Panc1 (cell line): ENCODE measurements at regions not wholly inside any gene's neighbourhood (a gene's known extent, or its start where the extent isn't known, plus 50 kb on each side); places are given as distances from the start of the nearest gene placed in this dataset.

ENCODE experiments used
- ATAC-seq: fragments of 200-7000 bp; cut with Tn5 transposase; 2 replicates; pipeline ENCODE4 v1.9.1; 2020; ENCODE audit warnings: mild to moderate bottlenecking, moderate library complexity
- BruUV-seq: library from RNA; stranded (reverse); fragments of 400-500 nt; replicated peaks from 2 replicates; lab custom pipeline; 2021; lab: Mats Ljungman, UMichigan
- CTCF ChIA-PET: fragments of 300-600 bp; sonication (Branson Sonifier 250); formaldehyde crosslinking; loops from one replicate; lab custom pipeline; 2022; ENCODE audit warnings: antibody characterized with exemption; lab: Charles Lee
- POLR2A ChIA-PET: fragments of 300-600 bp; sonication (Branson Sonifier 250); formaldehyde crosslinking; loops from one replicate; lab custom pipeline; 2022; ENCODE audit warnings: antibody characterized with exemption; lab: Charles Lee
- DNase-seq: peaks from one replicate; pipeline ENCODE4 v3.0.0-alpha.2; 2010; ENCODE audit warnings: low read depth, low spot score
- H3K27ac ChIP-seq: 2 replicates; pipeline ENCODE4 v1.5.1; 2011; ENCODE audit warnings: mild to moderate bottlenecking, low read length, inconsistent platforms
- H3K27me3 ChIP-seq: fragments of 200-500 bp; sonication (Bioruptor generic); 2 replicates; pipeline ENCODE4 v1.6.0; 2014; ENCODE audit warnings: low read length, inconsistent platforms; ENCODE audit not compliant: control insufficient read depth, insufficient read depth
- H3K36me3 ChIP-seq: fragments of 200-500 bp; sonication (Bioruptor generic); 2 replicates; pipeline ENCODE4 v1.5.1; 2014; ENCODE audit warnings: inconsistent platforms, mild to moderate bottlenecking, low read length, moderate library complexity; ENCODE audit not compliant: control insufficient read depth, insufficient read depth
- H3K4me1 ChIP-seq: 2 replicates; pipeline ENCODE4 v1.5.1; 2011; ENCODE audit warnings: inconsistent platforms, mild to moderate bottlenecking, low read length, moderate library complexity; ENCODE audit not compliant: control insufficient read depth, insufficient read depth
- H3K4me3 ChIP-seq, 2 experiments: 2 replicates each; pipeline ENCODE4 v1.5.1; 2011 to 2012; ENCODE audit warnings: low read depth in 2 of 2, low read length in 2 of 2, mild to moderate bottlenecking in 2 of 2, inconsistent platforms in 1 of 2, moderate library complexity in 1 of 2
- H3K9me3 ChIP-seq: fragments of 200-500 bp; sonication (Bioruptor generic); 2 replicates; pipeline ENCODE4 v1.5.1; 2014; ENCODE audit warnings: low read depth, mild to moderate bottlenecking, inconsistent platforms, low read length, moderate library complexity; ENCODE audit not compliant: control insufficient read depth, insufficient read depth
- POLR2AphosphoS5 ChIP-seq: IDR thresholded peaks from 2 replicates; pipeline ENCODE4 v1.6.1; 2012; ENCODE audit warnings: mild to moderate bottlenecking, low read depth, low read length, moderate library complexity
- SIN3A ChIP-seq: IDR thresholded peaks from 2 replicates; pipeline ENCODE4 v1.6.1; 2012; ENCODE audit warnings: low read depth, mild to moderate bottlenecking, low read length, moderate library complexity, borderline replicate concordance; ENCODE audit not compliant: insufficient read depth
- TCF7L2 ChIP-seq: IDR thresholded peaks from 2 replicates; pipeline ENCODE4 v1.6.1; 2011; ENCODE audit warnings: mild to moderate bottlenecking, low read depth, low read length, inconsistent platforms
- in situ Hi-C: cut with HindIII; loops from 2 replicates; pipeline ENCODE4 v1.10.0; 2016; ENCODE audit warnings: low sequenced_read_pairs, low pct_unique_long_range_greater_than_20kb
- intact Hi-C: fragments of 100-400 bp; cut with micrococcal nuclease; formaldehyde crosslinking; loops from one replicate; pipeline ENCODE4 v1.10.0; 2022; ENCODE audit not compliant: unreplicated experiment
- TF ChIP-seq, protein P1 (sequence below), 2 experiments: IDR thresholded peaks; 2 replicates each; pipeline ENCODE4 v1.6.1; 2011 to 2012; ENCODE audit warnings: low read depth in 2 of 2, control low read depth in 1 of 2, low read length in 1 of 2, mild to moderate bottlenecking in 1 of 2, moderate library complexity in 1 of 2; ENCODE audit not compliant: insufficient read depth in 1 of 2
- TF ChIP-seq, protein P2 (sequence below): fragments of 450-650 bp; IDR thresholded peaks from 2 replicates; pipeline ENCODE4 v1.5.1; 2017; ENCODE audit warnings: mild to moderate bottlenecking

DNA sequence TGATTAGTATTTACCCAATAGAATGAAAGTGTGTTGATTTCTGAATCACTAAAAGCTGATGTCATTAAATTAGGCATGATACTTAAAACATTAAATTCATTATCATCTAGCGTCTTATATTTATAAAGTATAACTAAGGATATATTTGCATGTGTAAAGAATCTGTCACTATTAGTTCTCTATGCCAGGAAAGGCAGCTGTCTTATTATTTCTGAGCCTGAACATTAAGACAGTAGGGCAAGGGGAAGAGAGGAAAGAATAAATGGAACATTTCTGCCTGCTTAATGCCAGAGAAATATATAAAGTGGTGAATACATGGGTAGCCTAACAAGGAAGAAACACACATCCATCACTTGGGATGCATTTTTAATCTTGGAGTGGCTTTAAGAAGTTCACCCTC lies 965.1 kb upstream of the TMEM132C start:
- Histone ChIP-seq H3K4me3 (no peak overlapping the region), H3K27me3 (no peaks in the 10 kb centered on the region), H3K36me3 (no peaks in the 10 kb centered on the region), H3K27ac (no peak overlapping the region), H3K4me1 (no peaks in the 10 kb centered on the region), H3K9me3 (no peaks in the 10 kb centered on the region)
- ChIA-PET POLR2A (no interaction called here), CTCF (no interaction called here)
- no peak for DNase-seq
- no peak for TF ChIP-seq SIN3A
- no peak for TF ChIP-seq POLR2AphosphoS5
- TF ChIP-seq, protein P1, sequence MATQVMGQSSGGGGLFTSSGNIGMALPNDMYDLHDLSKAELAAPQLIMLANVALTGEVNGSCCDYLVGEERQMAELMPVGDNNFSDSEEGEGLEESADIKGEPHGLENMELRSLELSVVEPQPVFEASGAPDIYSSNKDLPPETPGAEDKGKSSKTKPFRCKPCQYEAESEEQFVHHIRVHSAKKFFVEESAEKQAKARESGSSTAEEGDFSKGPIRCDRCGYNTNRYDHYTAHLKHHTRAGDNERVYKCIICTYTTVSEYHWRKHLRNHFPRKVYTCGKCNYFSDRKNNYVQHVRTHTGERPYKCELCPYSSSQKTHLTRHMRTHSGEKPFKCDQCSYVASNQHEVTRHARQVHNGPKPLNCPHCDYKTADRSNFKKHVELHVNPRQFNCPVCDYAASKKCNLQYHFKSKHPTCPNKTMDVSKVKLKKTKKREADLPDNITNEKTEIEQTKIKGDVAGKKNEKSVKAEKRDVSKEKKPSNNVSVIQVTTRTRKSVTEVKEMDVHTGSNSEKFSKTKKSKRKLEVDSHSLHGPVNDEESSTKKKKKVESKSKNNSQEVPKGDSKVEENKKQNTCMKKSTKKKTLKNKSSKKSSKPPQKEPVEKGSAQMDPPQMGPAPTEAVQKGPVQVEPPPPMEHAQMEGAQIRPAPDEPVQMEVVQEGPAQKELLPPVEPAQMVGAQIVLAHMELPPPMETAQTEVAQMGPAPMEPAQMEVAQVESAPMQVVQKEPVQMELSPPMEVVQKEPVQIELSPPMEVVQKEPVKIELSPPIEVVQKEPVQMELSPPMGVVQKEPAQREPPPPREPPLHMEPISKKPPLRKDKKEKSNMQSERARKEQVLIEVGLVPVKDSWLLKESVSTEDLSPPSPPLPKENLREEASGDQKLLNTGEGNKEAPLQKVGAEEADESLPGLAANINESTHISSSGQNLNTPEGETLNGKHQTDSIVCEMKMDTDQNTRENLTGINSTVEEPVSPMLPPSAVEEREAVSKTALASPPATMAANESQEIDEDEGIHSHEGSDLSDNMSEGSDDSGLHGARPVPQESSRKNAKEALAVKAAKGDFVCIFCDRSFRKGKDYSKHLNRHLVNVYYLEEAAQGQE (IDR thresholded peaks at IDR 0.05; ENCODE audit: insufficient read depth in 1 of 2, low read depth in 2 of 2, low read length in 1 of 2): no peak
- no peak for TF ChIP-seq TCF7L2
- TF ChIP-seq, protein P2, sequence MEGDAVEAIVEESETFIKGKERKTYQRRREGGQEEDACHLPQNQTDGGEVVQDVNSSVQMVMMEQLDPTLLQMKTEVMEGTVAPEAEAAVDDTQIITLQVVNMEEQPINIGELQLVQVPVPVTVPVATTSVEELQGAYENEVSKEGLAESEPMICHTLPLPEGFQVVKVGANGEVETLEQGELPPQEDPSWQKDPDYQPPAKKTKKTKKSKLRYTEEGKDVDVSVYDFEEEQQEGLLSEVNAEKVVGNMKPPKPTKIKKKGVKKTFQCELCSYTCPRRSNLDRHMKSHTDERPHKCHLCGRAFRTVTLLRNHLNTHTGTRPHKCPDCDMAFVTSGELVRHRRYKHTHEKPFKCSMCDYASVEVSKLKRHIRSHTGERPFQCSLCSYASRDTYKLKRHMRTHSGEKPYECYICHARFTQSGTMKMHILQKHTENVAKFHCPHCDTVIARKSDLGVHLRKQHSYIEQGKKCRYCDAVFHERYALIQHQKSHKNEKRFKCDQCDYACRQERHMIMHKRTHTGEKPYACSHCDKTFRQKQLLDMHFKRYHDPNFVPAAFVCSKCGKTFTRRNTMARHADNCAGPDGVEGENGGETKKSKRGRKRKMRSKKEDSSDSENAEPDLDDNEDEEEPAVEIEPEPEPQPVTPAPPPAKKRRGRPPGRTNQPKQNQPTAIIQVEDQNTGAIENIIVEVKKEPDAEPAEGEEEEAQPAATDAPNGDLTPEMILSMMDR: no peak
- no TSS peak for BruUV-seq
- in situ Hi-C loops (no loop called here), intact Hi-C loops (no loop called here)
- ATAC-seq: no peak

DNA sequence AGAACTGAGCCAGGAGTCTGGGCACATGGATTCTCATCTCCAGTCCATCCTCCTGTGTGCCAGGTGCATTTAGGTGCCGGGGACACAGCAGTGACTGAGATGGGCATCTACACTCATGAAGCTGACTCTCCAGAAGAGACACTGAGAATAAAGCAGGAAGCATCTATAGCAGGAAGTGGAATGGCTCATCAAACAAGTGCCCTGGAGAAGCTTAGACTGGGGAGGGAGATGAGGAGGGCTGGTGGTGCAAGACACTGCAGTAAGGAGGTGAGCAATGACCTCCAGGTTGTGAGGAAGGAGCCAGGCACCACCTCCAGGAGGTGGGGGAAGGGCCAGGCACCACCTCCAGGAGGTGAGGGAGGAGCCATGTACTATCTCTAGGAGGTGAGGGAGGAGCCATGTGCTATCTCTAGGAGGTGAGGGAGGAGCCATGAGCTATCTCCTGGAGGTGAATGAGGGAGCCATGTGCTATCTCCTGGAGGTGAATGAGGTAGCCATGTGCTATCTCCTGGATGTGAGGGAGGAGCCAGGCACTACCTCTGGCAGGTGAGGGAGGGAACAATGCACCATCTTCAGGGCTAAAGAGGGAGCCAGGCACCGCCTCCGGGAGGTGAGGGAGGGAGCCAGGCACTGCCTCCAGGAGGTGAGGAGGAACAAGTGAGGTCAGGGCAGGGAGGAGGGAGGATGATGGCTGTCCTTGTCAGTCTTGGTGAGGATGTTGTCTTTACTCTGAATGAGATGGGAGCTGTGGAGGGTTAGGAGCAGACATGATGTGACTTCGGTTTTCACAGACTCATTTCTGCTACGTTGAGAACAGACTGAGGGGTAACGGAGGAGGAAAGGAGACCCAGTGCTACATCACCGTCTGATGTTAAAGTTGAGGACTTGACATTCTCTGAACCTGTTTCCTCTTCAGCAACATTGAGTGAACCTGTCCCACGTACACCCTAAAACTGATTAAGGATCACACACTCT lies 961.9 kb upstream of the TMEM132C start:
- in situ Hi-C loops: no loop called here
- ATAC-seq: no peak
- Histone ChIP-seq H3K4me3 (no peak overlapping the region), H3K27me3 (no peaks in the 10 kb centered on the region), H3K36me3 (no peaks in the 10 kb centered on the region), H3K27ac (no peak overlapping the region), H3K4me1 (no peaks in the 10 kb centered on the region), H3K9me3 (no peaks in the 10 kb centered on the region)
- intact Hi-C loops: no loop called here
- TF ChIP-seq, protein P1 (IDR thresholded peaks at IDR 0.05; ENCODE audit: insufficient read depth in 1 of 2, low read depth in 2 of 2, low read length in 1 of 2): no peak
- TF ChIP-seq, protein P2: no peak
- TF ChIP-seq SIN3A (no peak), POLR2AphosphoS5 (no peak), TCF7L2 (no peak)
- no peak for DNase-seq
- POLR2A ChIA-PET: no interaction called here
- BruUV-seq: no TSS peak
- CTCF ChIA-PET: no interaction called here
